ENCODE measurements at regions not wholly inside any gene's neighbourhood (a gene's known extent, or its start where the extent isn't known, plus 50 kb on each side); places are given as distances from the start of the nearest gene placed in this dataset.

- TF ChIP-seq POLR2A (IDR thresholded peaks at IDR 0.05; ENCODE audit: extremely low read depth, insufficient read length): no peak
- TF ChIP-seq CTCF (IDR thresholded peaks at IDR 0.05; ENCODE audit: low read depth, low read length): no peak
- TF ChIP-seq MAX (IDR thresholded peaks at IDR 0.05; ENCODE audit: low read depth, low read length): no peak
- no peak for TF ChIP-seq MYC (IDR thresholded peaks at IDR 0.05; ENCODE audit: low read depth, low read length)
Observed at GRCh38 chr3:147313513-147313912, 92.8 kb downstream of the ZIC4 start.
